Thyroid gland (tissue), 4 donors: ENCODE measurements at regions not wholly inside any gene's neighbourhood (a gene's known extent, or its start where the extent isn't known, plus 50 kb on each side); places are given as distances from the start of the nearest gene placed in this dataset.

Source experiments
- DNase-seq, 2 donors: peaks; one replicate each; pipeline ENCODE4 v3.0.0-alpha.2; 2019
- H3K27ac ChIP-seq, 3 donors: fragments of 200-600 bp; sonication (generic); 1 replicate in 2 of 3; 2 replicates in 1 of 3; pipeline ENCODE4 v1.5.1; 2016 to 2019; ENCODE audit warnings: mild to moderate bottlenecking in 1 of 3, moderate library complexity in 1 of 3
- H3K27me3 ChIP-seq: fragments of 200-600 bp; sonication (generic); one replicate; pipeline ENCODE4 v1.5.1; 2019
- H3K36me3 ChIP-seq, 2 donors: fragments of 200-600 bp; sonication (generic); one replicate each; pipeline ENCODE4 v1.5.1; 2016 to 2019
- H3K4me1 ChIP-seq, 2 donors: fragments of 200-600 bp; sonication (generic); one replicate each; pipeline ENCODE4 v1.5.1; 2017 to 2019
- H3K4me3 ChIP-seq, 3 donors: fragments of 200-600 bp; sonication (generic); replicated peaks in 1 of 3; 1 replicate in 2 of 3; 2 replicates in 1 of 3; pipeline ENCODE4 v1.5.1; 2016; ENCODE audit warnings: mild to moderate bottlenecking in 1 of 3
- H3K9me3 ChIP-seq: fragments of 200-600 bp; sonication (generic); one replicate; pipeline ENCODE4 v1.5.1; 2017
- POLR2A ChIP-seq, 2 donors: fragments of 450-650 bp; IDR thresholded peaks; one replicate each; pipeline ENCODE4 v1.6.1; 2017; ENCODE audit warnings: antibody characterized with exemption in 2 of 2, mild to moderate bottlenecking in 2 of 2, moderate library complexity in 1 of 2
- WGBS, 2 donors: methylation state at CpG; one replicate each; pipeline ENCODE4 v1.1.5; 2017; 5-methylcytosine and 5-hydroxymethylcytosine counted together
- intact Hi-C: fragments of 100-400 bp; cut with DNase I; formaldehyde crosslinking; loops from one replicate; pipeline ENCODE4 v1.15.1; 2023
- TF ChIP-seq, protein P1 (sequence below), 6 experiments: fragments of 200-600 bp in 3 of 6; fragments of 450-650 bp in 3 of 6; sonication (generic) in 3 of 6; IDR thresholded peaks; one replicate each; pipeline ENCODE4 v1.5.1; 2016 to 2019; ENCODE audit warnings: antibody characterized with exemption in 6 of 6, mild to moderate bottlenecking in 2 of 6, inconsistent platforms in 1 of 6, moderate library complexity in 1 of 6

- no peak for TF ChIP-seq POLR2A (IDR thresholded peaks at IDR 0.05)
- TF ChIP-seq, protein P1, sequence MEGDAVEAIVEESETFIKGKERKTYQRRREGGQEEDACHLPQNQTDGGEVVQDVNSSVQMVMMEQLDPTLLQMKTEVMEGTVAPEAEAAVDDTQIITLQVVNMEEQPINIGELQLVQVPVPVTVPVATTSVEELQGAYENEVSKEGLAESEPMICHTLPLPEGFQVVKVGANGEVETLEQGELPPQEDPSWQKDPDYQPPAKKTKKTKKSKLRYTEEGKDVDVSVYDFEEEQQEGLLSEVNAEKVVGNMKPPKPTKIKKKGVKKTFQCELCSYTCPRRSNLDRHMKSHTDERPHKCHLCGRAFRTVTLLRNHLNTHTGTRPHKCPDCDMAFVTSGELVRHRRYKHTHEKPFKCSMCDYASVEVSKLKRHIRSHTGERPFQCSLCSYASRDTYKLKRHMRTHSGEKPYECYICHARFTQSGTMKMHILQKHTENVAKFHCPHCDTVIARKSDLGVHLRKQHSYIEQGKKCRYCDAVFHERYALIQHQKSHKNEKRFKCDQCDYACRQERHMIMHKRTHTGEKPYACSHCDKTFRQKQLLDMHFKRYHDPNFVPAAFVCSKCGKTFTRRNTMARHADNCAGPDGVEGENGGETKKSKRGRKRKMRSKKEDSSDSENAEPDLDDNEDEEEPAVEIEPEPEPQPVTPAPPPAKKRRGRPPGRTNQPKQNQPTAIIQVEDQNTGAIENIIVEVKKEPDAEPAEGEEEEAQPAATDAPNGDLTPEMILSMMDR (IDR thresholded peaks at IDR 0.05) = no peak
- no peaks in the 10 kb centered on the region for H3K4me1 ChIP-seq
- DNase-seq = no peak
- no peaks in the 10 kb centered on the region for H3K27me3 ChIP-seq
- H3K9me3 ChIP-seq = no peaks in the 10 kb centered on the region
- no peak overlapping the region for H3K4me3 ChIP-seq
- no peaks in the 10 kb centered on the region for H3K36me3 ChIP-seq
- intact Hi-C loops = no loop called here
- WGBS, 2 donors = 56 to 91% methylated on average over 4 to 9 of the region's 10 CpGs
- no peak overlapping the region for H3K27ac ChIP-seq
These were observed 330.9 kb upstream of the MKI67 start for GRCh38 chr10:128457136-128457535.

GRCh38 chr10:128461991-128462390 lies 335.8 kb upstream of the MKI67 start:
- H3K4me1 ChIP-seq = no peaks in the 10 kb centered on the region
- no peak overlapping the region for H3K4me3 ChIP-seq
- intact Hi-C loops = no loop called here
- no peaks in the 10 kb centered on the region for H3K27me3 ChIP-seq
- no peaks in the 10 kb centered on the region for H3K36me3 ChIP-seq
- no peaks in the 10 kb centered on the region for H3K9me3 ChIP-seq
- H3K27ac ChIP-seq = no peak overlapping the region
- whole genome bisulfite sequencing, 2 donors = 54 to 67% methylated on average over 3 to 6 of the region's 6 CpGs
- TF ChIP-seq POLR2A (IDR thresholded peaks at IDR 0.05) = no peak
- TF ChIP-seq, protein P1 (IDR thresholded peaks at IDR 0.05) = no peak
- DNase-seq = no peak

DNA sequence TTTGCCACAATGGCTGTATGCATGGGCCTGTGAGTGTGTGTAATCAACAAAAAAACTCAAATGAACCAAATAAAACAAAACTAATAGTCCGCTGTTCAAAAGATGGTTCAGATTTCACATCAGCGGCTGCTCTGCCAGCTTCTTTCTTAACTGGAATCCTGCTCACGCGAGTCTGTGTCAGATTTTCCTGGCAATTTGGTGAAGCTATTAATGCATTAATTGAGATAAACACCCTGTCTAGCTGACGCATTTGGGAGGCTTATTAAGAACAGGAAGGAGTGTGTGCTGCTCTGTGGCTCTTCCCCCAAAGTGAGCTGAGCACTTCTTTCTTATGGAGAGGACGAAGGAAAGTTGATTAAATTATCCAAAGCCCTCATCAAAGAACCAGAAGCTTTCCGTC lies 336.6 kb upstream of the MKI67 start:
- 69 to 72% methylated on average over 7 of the region's 7 CpGs for WGBS, 2 donors
- DNase-seq = no peak
- Histone ChIP-seq H3K9me3 (no peaks in the 10 kb centered on the region), H3K4me1 (no peaks in the 10 kb centered on the region), H3K4me3 (no peak overlapping the region), H3K36me3 (no peaks in the 10 kb centered on the region), H3K27ac (no peak overlapping the region), H3K27me3 (no peaks in the 10 kb centered on the region)
- no peak for TF ChIP-seq POLR2A (IDR thresholded peaks at IDR 0.05)
- TF ChIP-seq, protein P1 (IDR thresholded peaks at IDR 0.05) = no peak
- intact Hi-C loops = no loop called here

GRCh38 chr10:128463991-128464760 lies 338.0 kb upstream of the MKI67 start:
- Histone ChIP-seq H3K9me3 (no peaks in the 10 kb centered on the region), H3K27ac (no peak overlapping the region), H3K4me3 (no peak overlapping the region), H3K27me3 (no peaks in the 10 kb centered on the region), H3K4me1 (no peaks in the 10 kb centered on the region), H3K36me3 (no peaks in the 10 kb centered on the region)
- TF ChIP-seq, protein P1 (IDR thresholded peaks at IDR 0.05) = no peak
- TF ChIP-seq POLR2A (IDR thresholded peaks at IDR 0.05) = no peak
- no peak for DNase-seq
- WGBS, 2 donors = 68 to 76% methylated on average over 4 of the region's 4 CpGs
- intact Hi-C loops = no loop called here

- Histone ChIP-seq H3K9me3 (no peaks in the 10 kb centered on the region), H3K27me3 (no peaks in the 10 kb centered on the region), H3K4me1 (no peaks in the 10 kb centered on the region), H3K4me3 (no peak overlapping the region), H3K27ac (no peak overlapping the region), H3K36me3 (no peaks in the 10 kb centered on the region)
- no peak for TF ChIP-seq POLR2A (IDR thresholded peaks at IDR 0.05)
- TF ChIP-seq, protein P1 (IDR thresholded peaks at IDR 0.05) = no peak
- no peak for DNase-seq
- WGBS, 2 donors = 91% methylated on average over 11 of the region's 11 CpGs
- intact Hi-C loops = no loop called here
These were observed 339.5 kb upstream of the MKI67 start for GRCh38 chr10:128465697-128466096.
